Pancreas (tissue), 10 donors: ENCODE measurements at regions not wholly inside any gene's neighbourhood (a gene's known extent, or its start where the extent isn't known, plus 50 kb on each side); places are given as distances from the start of the nearest gene placed in this dataset.

ENCODE experiments used
- ATAC-seq, 4 donors: fragments of 200-7000 bp; cut with Tn5 transposase; one replicate each; pipeline versions ENCODE4 v1.8.0 to v1.9.1; 2020; ENCODE audit warnings: mild to moderate bottlenecking in 4 of 4, moderate library complexity in 4 of 4
- DNase-seq, 6 donors: peaks; one replicate each; pipeline ENCODE4 v3.0.0-alpha.2; 2020
- FAIRE-seq: peaks from 2 replicates; lab custom pipeline; 2012; peaks lifted over from hg19 to GRCh38; lab: Jason Lieb, UNC
- H3K27ac ChIP-seq, 4 donors: fragments of 200-600 bp; sonication (generic); 1 replicate in 3 of 4; 2 replicates in 1 of 4; pipeline versions ENCODE4 v1.5.0 to v1.8.0; 2020
- H3K27me3 ChIP-seq, 4 donors: fragments of 200-600 bp; one replicate each; pipeline ENCODE4 v1.8.0; 2021
- H3K36me3 ChIP-seq, 3 donors: fragments of 200-600 bp; sonication (generic) in 1 of 3; one replicate each; pipeline versions ENCODE4 v1.5.0 to v1.8.0; 2020 to 2021
- H3K4me1 ChIP-seq, 3 donors: fragments of 200-600 bp; one replicate each; pipeline ENCODE4 v1.8.0; 2021
- H3K4me3 ChIP-seq, 4 donors: fragments of 200-600 bp; sonication (generic) in 2 of 4; one replicate each; pipeline versions ENCODE4 v1.5.0 to v1.8.0; 2020 to 2021
- H3K9me3 ChIP-seq, 4 donors: fragments of 200-600 bp; one replicate each; pipeline ENCODE4 v1.8.0; 2021
- WGBS, 2 donors: extraction: QIAGEN DNeasy Blood & Tissue Kit; methylation state at CpG; one replicate each; pipeline ENCODE4 v1.1.7; 2013; 5-methylcytosine and 5-hydroxymethylcytosine counted together
- intact Hi-C, 3 donors: fragments of 100-400 bp; cut with DNase I; formaldehyde crosslinking; loops; one replicate each; pipeline versions ENCODE4 v1.11.1 to v1.14.2; 2022
- TF ChIP-seq, protein P1 (sequence below), 4 donors: fragments of 200-600 bp; sonication (generic) in 3 of 4; IDR thresholded peaks; one replicate each; pipeline versions ENCODE4 v1.5.0 to v1.8.0; 2021; ENCODE audit warnings: antibody characterized with exemption in 4 of 4
- donor health status: healthy with polysubstance abuse.
- donor health status: DM: no; HTN: no; CAD: no; lungs with moderate emphysema.
- donor health status: DM: no; HTN: no; CAD: no.
- donor health status: control.
- donor health status: control.
- donor health status: Bipolar disorder and iron deficiency.
- donor health status: DM: yes; HTN: yes; CAD: no.
- donor health status: DM: no; HTN: no; CAD: no.
- donor health status: DM: no; HTN: no; CAD: no.
- donor health status: DM: yes; HTN: yes; CAD: no.

DNA sequence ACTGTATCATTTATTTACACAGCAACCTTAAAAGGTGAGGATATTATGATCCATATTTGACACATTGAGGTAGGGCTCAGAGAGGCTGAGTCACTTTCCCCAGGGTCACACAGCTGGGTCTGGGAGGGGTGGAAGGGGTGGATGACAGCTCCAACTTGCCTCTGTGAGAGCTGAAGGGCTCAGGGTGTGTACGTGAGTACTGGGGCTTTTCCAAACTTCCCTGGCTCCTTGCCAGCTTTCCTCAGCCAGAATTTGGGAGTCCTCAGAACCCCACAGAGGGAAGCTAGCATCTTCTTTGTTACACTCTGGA lies 58.3 kb upstream of the SLC6A11 start:
- no peak overlapping the region for H3K4me3 ChIP-seq
- no peaks in the 10 kb centered on the region for H3K36me3 ChIP-seq
- FAIRE-seq (no peak), ATAC-seq (no peak), DNase-seq (no peak)
- H3K9me3 ChIP-seq = no peaks in the 10 kb centered on the region
- peaks cover 0 to 6% (median 0%) of the 10 kb centered on the region in 4 donors for H3K27me3 ChIP-seq
- TF ChIP-seq, protein P1, sequence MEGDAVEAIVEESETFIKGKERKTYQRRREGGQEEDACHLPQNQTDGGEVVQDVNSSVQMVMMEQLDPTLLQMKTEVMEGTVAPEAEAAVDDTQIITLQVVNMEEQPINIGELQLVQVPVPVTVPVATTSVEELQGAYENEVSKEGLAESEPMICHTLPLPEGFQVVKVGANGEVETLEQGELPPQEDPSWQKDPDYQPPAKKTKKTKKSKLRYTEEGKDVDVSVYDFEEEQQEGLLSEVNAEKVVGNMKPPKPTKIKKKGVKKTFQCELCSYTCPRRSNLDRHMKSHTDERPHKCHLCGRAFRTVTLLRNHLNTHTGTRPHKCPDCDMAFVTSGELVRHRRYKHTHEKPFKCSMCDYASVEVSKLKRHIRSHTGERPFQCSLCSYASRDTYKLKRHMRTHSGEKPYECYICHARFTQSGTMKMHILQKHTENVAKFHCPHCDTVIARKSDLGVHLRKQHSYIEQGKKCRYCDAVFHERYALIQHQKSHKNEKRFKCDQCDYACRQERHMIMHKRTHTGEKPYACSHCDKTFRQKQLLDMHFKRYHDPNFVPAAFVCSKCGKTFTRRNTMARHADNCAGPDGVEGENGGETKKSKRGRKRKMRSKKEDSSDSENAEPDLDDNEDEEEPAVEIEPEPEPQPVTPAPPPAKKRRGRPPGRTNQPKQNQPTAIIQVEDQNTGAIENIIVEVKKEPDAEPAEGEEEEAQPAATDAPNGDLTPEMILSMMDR (IDR thresholded peaks at IDR 0.05) = no peak
- no peak overlapping the region for H3K27ac ChIP-seq
- no peaks in the 10 kb centered on the region for H3K4me1 ChIP-seq
- intact Hi-C loops = no loop called here
- WGBS, 2 donors = 8 to 9% methylated on average over 1 of the region's 1 CpG

DNA sequence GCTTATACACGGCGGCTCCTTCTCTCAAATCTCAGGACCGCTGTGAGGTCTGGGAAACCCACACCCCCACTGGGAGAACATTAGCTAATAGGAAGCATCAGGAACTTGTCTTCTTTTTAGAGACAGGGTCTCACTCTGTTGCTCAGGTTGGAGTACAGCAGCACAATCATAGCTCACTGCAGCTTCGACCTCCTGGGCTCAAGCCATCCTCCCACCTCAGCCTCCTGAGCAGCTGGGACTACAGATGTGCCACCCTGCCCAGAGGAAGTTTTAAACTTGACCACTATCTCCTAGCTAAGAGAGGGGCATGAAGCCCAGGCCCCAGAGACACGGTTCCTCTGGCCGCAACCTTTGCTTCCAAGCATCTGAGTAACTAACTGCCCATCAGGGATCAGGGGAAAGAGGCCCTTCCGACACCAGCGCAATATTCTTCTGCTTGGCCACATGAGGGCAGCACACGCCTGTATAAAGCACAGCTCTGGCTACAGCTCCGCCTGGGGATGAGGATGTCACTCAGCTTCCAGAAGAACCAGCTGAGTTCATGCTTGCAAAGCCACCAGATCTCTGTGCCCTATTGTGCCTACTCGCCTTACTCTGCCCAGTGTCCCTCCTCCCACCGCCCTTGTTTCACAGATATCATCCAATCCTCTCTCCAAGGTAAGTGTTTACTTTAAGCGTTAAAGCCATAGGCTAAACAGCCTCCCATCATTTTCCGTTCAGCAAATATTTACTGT lies 57.6 kb upstream of the SLC6A11 start:
- TF ChIP-seq, protein P1 (IDR thresholded peaks at IDR 0.05) = peak; percentile 36 to 61 (median 54)
- ATAC-seq = peak; percentile 86 to 98 (median 97)
- 18 to 27% methylated on average over 14 of the region's 14 CpGs for WGBS, 2 donors
- H3K36me3 ChIP-seq = no peaks in the 10 kb centered on the region
- DNase-seq = peak in 5 of 6 donors; percentile 29 to 74 (median 59)
- H3K4me1 ChIP-seq = no peaks in the 10 kb centered on the region
- H3K9me3 ChIP-seq = no peaks in the 10 kb centered on the region
- H3K4me3 ChIP-seq = no peak overlapping the region
- no peak for FAIRE-seq
- H3K27me3 ChIP-seq = peaks cover 0 to 6% (median 0%) of the 10 kb centered on the region in 4 donors
- H3K27ac ChIP-seq = no peak overlapping the region
- intact Hi-C loops = no loop called here

DNA sequence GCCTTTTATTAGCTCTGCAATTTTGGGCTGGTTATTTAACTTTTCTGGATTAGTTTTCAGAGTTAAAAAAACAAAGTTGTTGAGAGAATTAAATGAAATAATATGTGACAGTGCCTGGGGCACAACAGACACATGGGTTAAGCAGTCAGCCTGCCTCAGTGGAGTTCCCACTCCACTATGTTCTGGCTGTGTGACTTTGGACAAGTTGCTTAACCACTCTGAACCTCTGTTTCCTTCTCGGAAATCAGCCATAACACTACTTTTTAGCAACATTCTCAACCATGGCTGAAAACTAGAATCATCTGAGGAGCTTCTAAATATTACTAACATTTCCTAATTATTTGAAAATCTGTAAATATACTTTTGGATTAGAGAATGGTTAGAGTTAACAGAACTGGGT lies 56.5 kb upstream of the SLC6A11 start:
- Histone ChIP-seq H3K27ac (no peak overlapping the region), H3K36me3 (no peaks in the 10 kb centered on the region), H3K4me3 (no peak overlapping the region), H3K9me3 (no peaks in the 10 kb centered on the region), H3K27me3 (peaks cover 0 to 6% (median 0%) of the 10 kb centered on the region in 4 donors), H3K4me1 (no peaks in the 10 kb centered on the region)
- intact Hi-C loops = no loop called here
- DNase-seq = no peak
- TF ChIP-seq, protein P1 (IDR thresholded peaks at IDR 0.05) = no peak
- no peak for ATAC-seq
- WGBS, 2 donors = 23 to 30% methylated on average over 1 of the region's 1 CpG
- FAIRE-seq = no peak

DNA sequence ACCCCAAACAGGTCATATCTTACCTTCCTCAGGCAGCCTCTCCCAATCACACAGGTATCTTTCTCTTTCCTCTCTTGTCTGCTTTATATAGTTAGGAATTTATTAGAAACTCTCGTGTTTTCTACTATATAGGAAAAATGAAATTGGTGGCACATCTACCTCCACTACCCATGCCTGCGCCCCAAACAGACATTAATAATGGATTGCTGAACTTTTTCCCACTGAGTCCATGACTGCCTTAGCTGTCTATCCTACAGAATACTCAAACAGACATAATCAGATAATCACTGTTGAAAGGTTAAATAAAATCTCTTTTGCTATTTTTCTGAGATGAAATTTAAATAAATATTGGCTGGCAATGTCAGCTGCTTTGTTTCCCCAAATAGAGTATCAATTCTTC lies 55.8 kb upstream of the SLC6A11 start:
- Histone ChIP-seq H3K4me3 (no peak overlapping the region), H3K4me1 (no peaks in the 10 kb centered on the region), H3K27ac (no peak overlapping the region), H3K27me3 (no peaks in the 10 kb centered on the region), H3K36me3 (no peaks in the 10 kb centered on the region), H3K9me3 (no peaks in the 10 kb centered on the region)
- ATAC-seq (no peak), DNase-seq (no peak), FAIRE-seq (no peak)
- WGBS, 2 donors = 48 to 55% methylated on average over 2 of the region's 2 CpGs
- intact Hi-C loops = loop anchor here in 2 of 3 donors (5.0 to 10.0 kb wide), 3 partner anchors 117 to 297 kb away; no protein-coding TSS in a partner anchor
- TF ChIP-seq, protein P1 (IDR thresholded peaks at IDR 0.05) = no peak

DNA sequence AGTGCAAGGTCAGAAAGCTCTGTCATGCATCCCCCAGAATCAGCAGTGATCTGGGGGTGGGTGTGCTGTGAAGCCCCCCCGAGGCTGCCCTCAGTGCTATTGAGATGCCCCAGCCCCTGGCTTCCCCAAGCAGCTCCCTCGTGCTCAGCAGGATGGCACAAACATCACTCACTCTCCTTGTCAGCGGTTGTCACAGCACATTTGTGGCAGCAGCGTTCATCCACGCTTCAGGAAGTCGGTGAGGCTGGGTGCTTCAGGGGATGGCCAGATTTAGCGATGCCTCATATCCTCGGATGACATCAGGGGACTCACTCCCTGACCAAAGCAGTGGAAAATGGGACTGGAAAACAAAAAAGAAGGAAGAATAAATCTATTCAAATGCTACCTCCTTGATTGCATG lies 54.4 kb upstream of the SLC6A11 start:
- H3K27me3 ChIP-seq = no peaks in the 10 kb centered on the region
- intact Hi-C loops = loop anchor here in 2 of 3 donors (5.0 to 10.0 kb wide), 3 partner anchors 116 to 296 kb away; no protein-coding TSS in a partner anchor

More for the DNA sequence above, 54.4 kb upstream of the SLC6A11 start:
- DNase-seq = no peak
- Histone ChIP-seq H3K36me3 (no peaks in the 10 kb centered on the region), H3K9me3 (no peaks in the 10 kb centered on the region), H3K4me3 (no peak overlapping the region), H3K4me1 (no peaks in the 10 kb centered on the region), H3K27ac (no peak overlapping the region)
- FAIRE-seq = no peak
- WGBS, 2 donors = 26 to 27% methylated on average over 8 of the region's 8 CpGs
- TF ChIP-seq, protein P1 (IDR thresholded peaks at IDR 0.05) = no peak
- ATAC-seq = no peak
